Occipital lobe (tissue), 2 donors: ENCODE measurements at regions not wholly inside any gene's neighbourhood (a gene's known extent, or its start where the extent isn't known, plus 50 kb on each side); places are given as distances from the start of the nearest gene placed in this dataset. TPM values are rescaled to one million over a fixed set of nuclear protein-coding genes. Genes with fewer than 3 reads are reported as not detected.

ENCODE experiments used
- DNase-seq: peaks from one replicate; lab custom pipeline; 2025; lab: John Stamatoyannopoulos, UW
- small RNA-seq: library from RNA; depleted of rRNA; stranded (forward); fragments of <200 nt; gene quantifications from one replicate; pipeline ENCODE3, GENCODE V24; 2014

- no peak for DNase-seq
Observed at GRCh38 chr10:3837647-3838459, 52.8 kb upstream of the KLF6 start.

GRCh38 chr10:3836222-3836820 lies 51.3 kb upstream of the KLF6 start:
- no peak for DNase-seq

- no peak for DNase-seq
Observed at GRCh38 chr10:3835770-3836169, 50.8 kb upstream of the KLF6 start.

- DNase-seq = no peak
Observed at GRCh38 chr10:3834947-3835346, 49.9 kb upstream of the KLF6 start.

Small RNA genes lying in the stretch of these regions (small RNA-seq; reads per million reads assigned to genes)
- gene MIR6078 (not detected), gene RNU6-163P (not detected)
